Activated T-cell treated with anti-CD3 and anti-CD28 coated beads, Interleukin-2, amount 50 U/mL, for 4 hours (primary cell): ENCODE measurements at regions not wholly inside any gene's neighbourhood (a gene's known extent, or its start where the extent isn't known, plus 50 kb on each side); places are given as distances from the start of the nearest gene placed in this dataset.

Source experiments
- ATAC-seq, 2 donors: fragments of 200-7000 bp; cut with Tn5 transposase; one replicate each; pipeline ENCODE4 v1.10.0; 2021
- DNase-seq: peaks from one replicate; pipeline ENCODE4 v3.0.0-alpha.2; 2020
- H3K27me3 Mint-ChIP-seq: one replicate; pipeline ENCODE4 v1.8.0; 2021; ENCODE audit warnings: low read depth, mixed read lengths
- H3K36me3 Mint-ChIP-seq: one replicate; pipeline ENCODE4 v1.8.0; 2022; ENCODE audit warnings: mixed read lengths; ENCODE audit not compliant: insufficient read depth
- H3K4me1 Mint-ChIP-seq: one replicate; pipeline ENCODE4 v1.8.0; 2021; ENCODE audit warnings: low read depth, mixed read lengths
- H3K4me3 Mint-ChIP-seq: one replicate; pipeline ENCODE4 v1.8.0; 2021; ENCODE audit warnings: mild to moderate bottlenecking, moderate library complexity, mixed read lengths
- H3K9me3 Mint-ChIP-seq: one replicate; pipeline ENCODE4 v1.8.0; 2021; ENCODE audit warnings: mixed read lengths

- peaks cover 15% of the 10 kb centered on the region for H3K4me1 Mint-ChIP-seq
- H3K9me3 Mint-ChIP-seq, result peaks cover 14% of the 10 kb centered on the region
Observed at GRCh38 chr6:106035655-106036054, 50.5 kb upstream of the PRDM1 start.

GRCh38 chr6:106033806-106034205 is 52.3 kb upstream of the PRDM1 start:
- no peak for ATAC-seq
- H3K27me3 Mint-ChIP-seq, result no peaks in the 10 kb centered on the region

More at GRCh38 chr6:106035655-106036054, 50.5 kb upstream of the PRDM1 start:
- H3K36me3 Mint-ChIP-seq, result no peaks in the 10 kb centered on the region
- ATAC-seq (no peak), DNase-seq (no peak)
- no peaks in the 10 kb centered on the region for H3K27me3 Mint-ChIP-seq
- H3K4me3 Mint-ChIP-seq, result no peak overlapping the region

GRCh38 chr6:106027758-106028157 is 58.4 kb upstream of the PRDM1 start:
- H3K4me1 Mint-ChIP-seq, result peaks cover 17% of the 10 kb centered on the region
- no peak for DNase-seq
- no peak overlapping the region for H3K4me3 Mint-ChIP-seq
- H3K36me3 Mint-ChIP-seq, result no peaks in the 10 kb centered on the region
- no peak for ATAC-seq
- peaks cover 2% of the 10 kb centered on the region for H3K27me3 Mint-ChIP-seq
- no peaks in the 10 kb centered on the region for H3K9me3 Mint-ChIP-seq

More at GRCh38 chr6:106033806-106034205, 52.3 kb upstream of the PRDM1 start:
- H3K4me3 Mint-ChIP-seq, result no peak overlapping the region
- H3K36me3 Mint-ChIP-seq, result no peaks in the 10 kb centered on the region
- no peak for DNase-seq
- H3K9me3 Mint-ChIP-seq, result peaks cover 14% of the 10 kb centered on the region
- H3K4me1 Mint-ChIP-seq, result peaks cover 15% of the 10 kb centered on the region

GRCh38 chr6:106026748-106027715 is 59.1 kb upstream of the PRDM1 start:
- Mint-ChIP-seq H3K4me1 (peaks cover 17% of the 10 kb centered on the region), H3K36me3 (no peaks in the 10 kb centered on the region), H3K4me3 (no peak overlapping the region), H3K27me3 (peaks cover 2% of the 10 kb centered on the region), H3K9me3 (no peaks in the 10 kb centered on the region)
- no peak for DNase-seq
- ATAC-seq, result no peak

GRCh38 chr6:106025655-106026054 is 60.5 kb upstream of the PRDM1 start:
- H3K9me3 Mint-ChIP-seq, result no peaks in the 10 kb centered on the region
- peaks cover 2% of the 10 kb centered on the region for H3K27me3 Mint-ChIP-seq
- ATAC-seq (peak in 1 of 2 donors; percentile 32), DNase-seq (no peak)
- H3K4me1 Mint-ChIP-seq, result peaks cover 17% of the 10 kb centered on the region
- H3K4me3 Mint-ChIP-seq, result no peak overlapping the region
- H3K36me3 Mint-ChIP-seq, result no peaks in the 10 kb centered on the region

- H3K36me3 Mint-ChIP-seq, result no peaks in the 10 kb centered on the region
- H3K9me3 Mint-ChIP-seq, result no peaks in the 10 kb centered on the region
- H3K4me1 Mint-ChIP-seq, result peaks cover 16% of the 10 kb centered on the region
- peaks cover 2% of the 10 kb centered on the region for H3K27me3 Mint-ChIP-seq
- DNase-seq, result no peak
- ATAC-seq, result no peak
- H3K4me3 Mint-ChIP-seq, result no peak overlapping the region
Observed at GRCh38 chr6:106022801-106023200, 63.3 kb upstream of the PRDM1 start.

GRCh38 chr6:106017454-106017853 is 68.7 kb upstream of the PRDM1 start:
- H3K4me1 Mint-ChIP-seq, result no peaks in the 10 kb centered on the region
- H3K9me3 Mint-ChIP-seq, result no peaks in the 10 kb centered on the region
- no peak for ATAC-seq
- H3K4me3 Mint-ChIP-seq, result no peak overlapping the region
- no peaks in the 10 kb centered on the region for H3K36me3 Mint-ChIP-seq
- no peaks in the 10 kb centered on the region for H3K27me3 Mint-ChIP-seq
- DNase-seq, result no peak

- no peaks in the 10 kb centered on the region for H3K4me1 Mint-ChIP-seq
- H3K36me3 Mint-ChIP-seq, result no peaks in the 10 kb centered on the region
- H3K4me3 Mint-ChIP-seq, result no peak overlapping the region
- DNase-seq (no peak), ATAC-seq (no peak)
- no peaks in the 10 kb centered on the region for H3K9me3 Mint-ChIP-seq
- H3K27me3 Mint-ChIP-seq, result no peaks in the 10 kb centered on the region
Observed at GRCh38 chr6:106014955-106015354, 71.2 kb upstream of the PRDM1 start.

GRCh38 chr6:106011476-106011875 is 74.7 kb upstream of the PRDM1 start:
- DNase-seq (no peak), ATAC-seq (no peak)
- no peaks in the 10 kb centered on the region for H3K4me1 Mint-ChIP-seq
- no peak overlapping the region for H3K4me3 Mint-ChIP-seq
- peaks cover 2% of the 10 kb centered on the region for H3K27me3 Mint-ChIP-seq
- H3K9me3 Mint-ChIP-seq, result no peaks in the 10 kb centered on the region
- H3K36me3 Mint-ChIP-seq, result no peaks in the 10 kb centered on the region

GRCh38 chr6:106005954-106006353 is 80.2 kb upstream of the PRDM1 start:
- DNase-seq (no peak), ATAC-seq (no peak)
- Mint-ChIP-seq H3K4me3 (no peak overlapping the region), H3K36me3 (no peaks in the 10 kb centered on the region), H3K4me1 (no peaks in the 10 kb centered on the region), H3K27me3 (peaks cover 12% of the 10 kb centered on the region), H3K9me3 (no peaks in the 10 kb centered on the region)

- no peak for ATAC-seq
- no peaks in the 10 kb centered on the region for H3K9me3 Mint-ChIP-seq
- no peak overlapping the region for H3K4me3 Mint-ChIP-seq
- peaks cover 15% of the 10 kb centered on the region for H3K27me3 Mint-ChIP-seq
- no peak for DNase-seq
- H3K4me1 Mint-ChIP-seq, result no peaks in the 10 kb centered on the region
- no peaks in the 10 kb centered on the region for H3K36me3 Mint-ChIP-seq
Observed at GRCh38 chr6:106005013-106005412, 81.1 kb upstream of the PRDM1 start.

- no peak for ATAC-seq
- no peak for DNase-seq
- Mint-ChIP-seq H3K9me3 (no peaks in the 10 kb centered on the region), H3K27me3 (peaks cover 21% of the 10 kb centered on the region), H3K4me1 (no peaks in the 10 kb centered on the region), H3K4me3 (no peak overlapping the region), H3K36me3 (no peaks in the 10 kb centered on the region)
Observed at GRCh38 chr6:106003268-106003987, 82.7 kb upstream of the PRDM1 start.

- no peaks in the 10 kb centered on the region for H3K9me3 Mint-ChIP-seq
- no peak overlapping the region for H3K4me3 Mint-ChIP-seq
- H3K36me3 Mint-ChIP-seq, result no peaks in the 10 kb centered on the region
- H3K4me1 Mint-ChIP-seq, result no peaks in the 10 kb centered on the region
- ATAC-seq, result no peak
- DNase-seq, result no peak
- H3K27me3 Mint-ChIP-seq, result peaks cover 32% of the 10 kb centered on the region
Observed at GRCh38 chr6:106002005-106002404, 84.1 kb upstream of the PRDM1 start.

- Mint-ChIP-seq H3K4me3 (no peak overlapping the region), H3K4me1 (peaks cover under 1% of the 10 kb centered on the region)
Observed at GRCh38 chr6:106000935-106001334, 85.2 kb upstream of the PRDM1 start.

GRCh38 chr6:105997482-105997881 is 88.7 kb upstream of the PRDM1 start:
- no peak for DNase-seq
- Mint-ChIP-seq H3K9me3 (no peaks in the 10 kb centered on the region), H3K27me3 (peaks cover 54% of the 10 kb centered on the region), H3K36me3 (no peaks in the 10 kb centered on the region), H3K4me3 (no peak overlapping the region), H3K4me1 (peaks cover 22% of the 10 kb centered on the region)
- ATAC-seq, result no peak

More at GRCh38 chr6:106000935-106001334, 85.2 kb upstream of the PRDM1 start:
- Mint-ChIP-seq H3K9me3 (no peaks in the 10 kb centered on the region), H3K27me3 (peaks cover 41% of the 10 kb centered on the region), H3K36me3 (no peaks in the 10 kb centered on the region)
- ATAC-seq, result no peak
- DNase-seq, result no peak
